NCI-H748 (cell line): ENCODE measurements at regions not wholly inside any gene's neighbourhood (a gene's known extent, or its start where the extent isn't known, plus 50 kb on each side); places are given as distances from the start of the nearest gene placed in this dataset.

Source experiments
- DNase-seq: peaks from one replicate; lab custom pipeline; 2025; ENCODE audit not compliant: unreplicated experiment; lab: John Stamatoyannopoulos, UW

DNA sequence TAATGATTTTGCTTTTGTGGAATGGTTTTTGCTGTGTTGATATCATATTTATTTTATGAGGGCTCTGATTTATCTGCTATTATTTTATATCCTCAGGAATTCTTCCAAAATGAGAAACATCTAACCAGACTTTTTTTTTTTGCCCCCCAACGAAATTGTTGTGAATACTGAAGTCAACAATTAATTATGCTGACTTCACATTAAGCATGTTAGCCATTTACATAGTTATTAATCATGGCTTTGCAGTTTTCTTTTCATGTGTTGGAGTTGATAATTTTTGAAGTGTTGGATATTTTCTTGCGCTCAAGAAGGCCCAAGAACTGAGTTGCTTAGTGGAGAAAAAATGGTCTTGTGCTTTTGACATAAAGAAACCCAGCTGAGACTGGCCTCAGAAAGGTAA lies 246.6 kb upstream of the CRY1 start:
- DNase-seq = no peak

DNA sequence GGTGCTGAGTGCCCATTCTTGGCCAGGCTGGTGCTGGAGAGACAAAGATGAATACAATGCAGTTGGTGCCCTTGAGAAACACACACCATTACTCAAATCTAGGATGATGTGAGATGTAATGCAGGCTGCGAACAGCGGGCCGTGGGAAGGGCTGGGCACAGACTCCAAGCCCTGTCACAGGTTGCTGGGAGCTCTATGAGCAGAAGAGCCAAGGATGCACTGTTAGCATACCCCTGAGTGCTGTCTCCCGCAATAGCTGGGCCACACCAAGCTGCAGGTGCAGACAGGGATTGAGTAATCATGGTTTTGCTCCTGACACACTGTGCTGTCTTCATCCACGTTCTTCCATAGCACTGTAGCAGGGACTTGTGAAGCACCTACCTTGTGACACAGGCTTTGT lies 247.5 kb upstream of the CRY1 start:
- no peak for DNase-seq

DNA sequence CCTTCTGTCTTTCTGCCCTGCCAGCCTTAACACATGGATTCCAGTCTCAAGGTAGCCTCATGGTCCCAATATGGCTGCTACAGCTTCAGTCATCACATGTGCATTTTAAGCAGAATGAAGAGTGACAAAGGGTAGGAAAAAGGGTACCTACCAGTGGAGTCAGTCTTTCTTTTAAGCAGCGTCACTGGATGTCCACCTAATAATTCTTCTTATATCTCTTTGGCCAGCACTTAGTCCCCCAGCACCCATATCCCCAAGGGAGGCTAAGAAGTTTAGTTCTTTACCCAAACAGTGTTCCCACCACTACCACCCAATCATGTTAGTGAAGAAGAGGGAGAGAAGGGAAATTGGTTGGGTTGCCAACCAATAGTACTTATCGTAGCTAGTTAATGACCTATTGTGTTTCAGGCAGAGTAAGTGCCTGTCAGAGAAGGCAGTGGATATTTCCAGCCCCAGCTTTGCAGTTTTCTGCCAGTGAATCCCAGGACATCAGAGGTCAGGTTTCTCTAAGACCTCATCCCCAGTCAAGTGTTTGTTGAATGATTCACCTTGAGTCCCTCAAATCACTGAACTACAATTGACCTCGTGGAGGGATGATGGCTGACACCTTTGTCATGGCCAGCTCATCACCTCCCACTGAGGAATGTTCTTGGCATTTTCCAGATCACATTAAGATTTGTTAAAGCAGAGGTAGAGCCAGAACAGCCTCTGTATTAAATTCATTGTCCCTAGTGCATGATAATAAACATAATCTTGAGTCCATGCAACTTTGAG lies 250.9 kb upstream of the CRY1 start:
- no peak for DNase-seq

DNA sequence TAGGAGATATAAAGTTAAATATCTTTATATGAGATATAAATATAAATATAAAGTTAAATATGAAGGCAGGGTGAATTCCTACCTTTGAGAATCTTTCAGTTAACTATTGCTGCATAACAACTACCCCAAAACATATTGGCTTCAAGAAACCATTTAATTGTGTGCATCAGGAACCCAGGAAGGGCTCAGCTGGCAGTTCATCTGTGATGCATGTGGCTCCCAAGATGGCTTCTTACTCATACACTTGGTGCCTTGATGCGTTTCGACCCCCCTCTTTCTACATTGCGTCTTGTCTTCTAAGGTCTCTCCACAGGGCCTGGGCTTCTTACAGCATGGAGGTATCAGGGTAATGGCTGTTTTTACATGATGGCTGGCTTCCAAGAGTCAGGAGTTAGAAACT lies 253.9 kb upstream of the CRY1 start:
- no peak for DNase-seq

DNA sequence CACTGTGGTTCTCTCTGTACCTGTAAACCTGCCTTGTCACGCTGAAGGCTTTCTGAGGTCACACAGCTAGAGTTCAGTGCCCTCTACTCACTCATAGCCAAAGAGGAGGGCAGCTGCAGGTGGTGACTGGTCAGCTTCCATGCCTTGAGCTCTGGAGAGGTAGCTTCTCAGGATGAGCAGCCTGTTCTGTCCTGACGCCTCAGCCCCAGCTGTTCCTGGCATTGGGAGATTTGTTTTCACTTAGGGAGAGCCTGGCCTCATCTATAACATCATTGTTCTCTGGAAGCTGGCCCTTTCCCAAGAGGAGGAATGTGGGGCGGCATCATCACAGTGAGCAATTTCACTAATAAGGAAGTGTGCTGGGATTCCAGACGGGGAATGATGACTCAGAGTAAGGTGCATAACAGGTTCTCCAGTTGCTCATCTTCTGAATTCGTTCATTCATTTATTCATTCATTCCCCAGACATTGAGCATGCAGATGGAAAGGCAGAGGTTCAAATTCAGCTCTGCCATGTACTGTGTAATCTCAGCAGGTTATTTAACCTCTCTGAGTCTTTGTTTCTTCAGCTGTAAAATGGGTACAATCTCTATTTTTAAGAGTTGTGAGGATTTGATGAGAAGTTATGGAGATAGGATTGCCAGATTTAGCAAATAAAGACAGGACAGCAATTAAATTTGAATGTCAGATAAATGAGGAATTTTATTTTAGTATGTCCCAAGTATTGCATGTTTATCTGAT lies 255.8 kb upstream of the CRY1 start:
- DNase-seq = peak; percentile 14

DNA sequence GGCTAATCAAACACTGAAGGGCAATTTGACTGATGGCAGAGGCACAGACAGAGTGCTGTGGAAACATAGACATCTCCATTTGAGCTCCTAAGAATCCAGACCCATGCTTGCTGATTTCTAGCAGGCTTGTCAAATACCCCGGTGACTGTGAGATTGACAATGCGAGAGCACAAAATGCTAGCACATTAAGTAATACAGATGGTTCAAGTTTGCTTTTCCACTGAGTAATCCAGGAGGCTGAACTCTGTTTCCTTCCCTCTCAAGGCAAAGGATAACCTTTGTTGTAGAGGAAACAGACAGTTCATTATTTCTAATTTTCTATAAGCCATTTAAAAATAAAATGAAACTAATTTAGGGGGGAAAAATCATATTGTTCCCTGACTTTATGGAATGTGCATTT lies 256.5 kb upstream of the CRY1 start:
- no peak for DNase-seq

DNA sequence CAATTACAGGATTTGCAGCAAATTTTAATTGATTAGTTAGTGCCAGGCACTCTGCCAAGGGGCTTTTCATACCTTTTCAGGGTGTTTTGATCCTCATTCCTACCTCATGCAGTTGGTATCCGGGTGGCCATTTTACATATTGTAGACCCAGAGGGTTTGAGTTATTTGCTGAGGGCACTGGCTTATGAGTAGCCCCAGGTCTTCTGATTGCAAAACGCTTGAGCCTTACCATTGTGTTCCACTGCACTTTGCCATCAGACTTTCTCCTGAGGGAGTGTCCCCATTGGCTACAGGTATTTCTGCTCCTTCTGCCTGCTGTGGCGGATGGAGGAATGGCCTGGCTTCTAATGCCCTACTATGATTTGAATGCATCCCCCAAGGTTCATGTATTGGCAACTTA lies 257.8 kb upstream of the CRY1 start:
- no peak for DNase-seq

DNA sequence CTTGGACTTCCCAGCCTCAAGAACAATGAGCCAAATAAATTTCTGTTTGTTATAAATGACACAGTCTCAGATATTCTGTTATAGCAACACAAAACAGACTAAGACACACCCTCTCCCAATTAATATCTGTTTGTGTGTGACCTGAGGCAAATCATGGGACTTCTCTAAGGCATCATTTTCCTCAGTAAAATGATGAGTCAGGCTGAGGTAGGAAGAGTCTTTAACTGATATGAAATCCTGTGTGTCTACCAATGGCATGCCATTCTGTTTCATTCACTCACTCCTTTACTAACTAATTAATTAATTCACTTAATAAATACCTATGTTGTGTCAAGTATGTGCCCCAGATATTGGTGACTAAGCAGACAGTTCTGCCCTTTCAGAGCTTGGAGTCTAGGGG lies 258.4 kb upstream of the CRY1 start:
- DNase-seq = no peak

DNA sequence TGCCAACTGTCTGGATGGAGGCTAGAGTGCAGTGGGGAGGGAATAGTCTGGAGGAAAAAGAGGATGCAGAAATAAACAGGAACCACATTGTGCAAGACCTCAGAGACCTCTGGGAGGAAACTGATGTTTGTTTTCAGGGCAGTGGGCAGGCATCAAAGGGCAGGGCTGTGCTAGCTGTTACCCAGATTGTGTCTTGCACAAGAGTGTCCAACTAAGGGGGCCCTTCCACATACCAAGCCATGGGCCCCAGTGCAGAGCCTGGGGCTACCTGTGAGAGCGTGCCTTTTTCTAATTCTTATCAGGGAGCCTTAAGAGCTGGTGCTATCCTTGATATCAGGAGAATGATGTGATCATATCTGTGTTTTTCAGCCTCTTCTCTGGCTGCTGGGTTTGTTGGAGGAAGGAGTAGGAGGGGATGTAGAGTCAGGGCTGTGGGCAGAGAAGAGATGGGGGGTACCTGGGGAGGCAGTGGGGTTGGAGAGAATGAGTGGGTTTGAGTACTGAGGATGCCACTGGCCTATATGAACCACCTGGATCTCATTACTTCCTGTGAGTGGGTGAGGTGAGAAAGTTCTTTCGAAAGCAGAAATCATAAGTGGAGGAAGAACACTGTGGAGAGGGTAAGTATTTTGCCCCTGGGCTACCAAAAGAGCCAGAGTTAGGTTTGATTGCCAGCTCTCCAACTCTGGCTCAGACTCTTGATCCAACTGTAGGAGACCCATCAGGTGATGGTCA lies 259.2 kb upstream of the CRY1 start:
- DNase-seq = no peak

DNA sequence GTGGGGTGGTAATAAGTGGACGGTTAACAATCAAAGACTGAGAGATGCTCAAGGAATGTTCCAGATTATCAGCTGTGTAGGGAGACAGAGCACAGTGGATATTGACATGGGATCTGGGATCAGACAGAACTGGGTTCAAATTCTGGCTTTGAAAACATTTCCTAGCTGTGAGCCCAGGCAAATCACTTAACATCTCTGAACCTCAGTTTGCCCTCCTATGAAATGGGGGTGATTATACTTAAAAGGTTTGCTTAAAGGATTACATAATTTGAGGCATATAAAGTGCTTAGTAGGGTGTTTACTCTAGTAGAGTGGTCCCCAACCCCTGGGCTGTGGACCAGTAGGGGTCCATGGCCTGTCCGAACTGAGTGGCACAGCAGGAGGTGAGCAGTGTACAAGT lies 260.0 kb upstream of the CRY1 start:
- no peak for DNase-seq

DNA sequence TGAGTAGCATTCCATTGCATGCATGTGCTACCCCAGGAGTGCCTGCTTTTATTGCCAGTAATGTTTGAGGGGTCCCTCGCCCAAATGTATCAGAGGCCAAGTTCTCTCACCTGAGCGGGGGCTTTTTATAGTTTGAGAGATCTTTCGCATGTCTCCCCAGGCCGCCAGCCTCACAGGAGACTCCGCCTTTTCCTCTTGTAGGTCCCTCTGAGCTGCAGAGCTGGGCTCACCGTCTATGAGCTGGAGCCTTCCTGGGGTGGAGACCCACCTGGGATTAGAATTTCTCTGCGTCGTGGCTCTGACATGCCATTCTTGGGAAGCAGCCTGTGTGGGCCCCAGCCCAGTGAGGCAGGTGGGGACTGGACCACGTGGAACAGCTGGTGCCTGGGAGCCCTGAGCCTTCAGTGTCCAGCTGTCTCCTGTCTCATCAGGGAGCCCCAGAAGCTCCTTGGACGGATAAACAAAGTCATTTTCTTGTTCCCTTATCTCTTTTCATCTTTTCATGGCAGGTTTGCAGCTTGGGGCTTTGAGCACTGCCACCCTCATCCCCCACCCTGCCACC lies 261.7 kb upstream of the CRY1 start:
- DNase-seq = no peak

DNA sequence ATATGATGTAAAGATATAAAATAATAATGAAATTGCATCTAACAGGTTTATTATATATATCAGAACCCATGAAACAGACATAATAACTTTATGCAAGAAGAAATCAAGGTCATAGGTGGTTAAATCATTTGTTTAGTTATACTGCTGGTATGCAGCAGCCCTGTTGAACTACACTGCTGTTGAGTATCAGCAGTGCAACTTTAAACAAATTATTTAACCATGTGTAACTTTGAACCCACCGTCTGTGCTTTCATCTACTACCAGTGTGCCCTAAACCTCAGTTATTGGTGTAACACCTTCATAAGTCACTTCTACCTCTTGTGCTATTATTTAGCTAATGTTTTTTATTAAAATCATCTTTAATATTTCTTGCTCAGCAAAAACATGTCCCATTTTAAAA lies 262.3 kb upstream of the CRY1 start:
- no peak for DNase-seq

DNA sequence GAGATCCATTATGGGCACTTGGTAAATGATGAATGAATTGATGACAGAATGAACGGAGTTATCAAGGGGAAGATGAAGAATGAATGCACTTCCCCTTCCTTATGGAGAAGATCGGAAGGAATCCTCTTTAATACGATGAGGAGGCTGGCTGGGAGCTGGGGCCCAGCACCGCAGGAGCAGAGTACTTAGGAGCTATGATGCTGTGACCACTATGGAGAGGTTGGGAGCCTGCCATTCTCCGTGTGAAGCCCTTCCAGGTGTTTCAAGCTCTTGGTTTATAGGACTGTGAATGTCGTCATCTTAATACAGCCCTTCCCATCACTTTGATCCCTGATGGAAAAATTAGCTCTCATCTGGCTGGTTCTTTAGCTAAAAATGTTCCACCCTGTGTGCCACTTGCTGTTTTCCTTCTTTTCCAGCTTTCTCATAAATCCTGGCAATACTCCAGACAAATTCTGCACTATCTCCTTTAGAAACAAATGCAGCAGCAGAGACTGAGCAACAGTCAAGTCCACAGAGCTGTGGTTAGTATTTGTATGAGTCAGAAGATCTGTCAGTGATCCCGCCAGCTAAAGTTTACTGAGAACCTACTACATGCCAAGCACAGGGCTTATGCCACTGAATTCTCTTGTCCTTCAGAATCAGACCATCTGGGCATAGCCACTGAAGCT lies 263.1 kb upstream of the CRY1 start:
- DNase-seq = no peak

DNA sequence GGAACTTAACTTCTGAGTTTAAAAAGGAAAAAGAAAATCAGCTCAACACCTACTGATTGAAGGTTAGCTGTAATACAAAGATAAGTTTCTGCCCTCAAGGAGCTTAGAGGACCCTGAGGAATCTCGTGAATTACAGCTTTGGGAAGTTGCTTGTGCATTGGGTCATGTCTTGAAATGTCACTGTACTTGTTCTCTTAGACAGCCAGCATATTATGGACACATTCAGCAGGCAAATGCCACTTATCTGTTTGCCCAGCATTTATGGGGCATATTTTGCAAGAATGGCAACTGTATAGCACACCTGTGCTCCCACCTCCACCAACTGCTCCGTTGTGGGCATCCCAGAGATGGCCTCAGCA lies 263.6 kb upstream of the CRY1 start:
- no peak for DNase-seq

DNA sequence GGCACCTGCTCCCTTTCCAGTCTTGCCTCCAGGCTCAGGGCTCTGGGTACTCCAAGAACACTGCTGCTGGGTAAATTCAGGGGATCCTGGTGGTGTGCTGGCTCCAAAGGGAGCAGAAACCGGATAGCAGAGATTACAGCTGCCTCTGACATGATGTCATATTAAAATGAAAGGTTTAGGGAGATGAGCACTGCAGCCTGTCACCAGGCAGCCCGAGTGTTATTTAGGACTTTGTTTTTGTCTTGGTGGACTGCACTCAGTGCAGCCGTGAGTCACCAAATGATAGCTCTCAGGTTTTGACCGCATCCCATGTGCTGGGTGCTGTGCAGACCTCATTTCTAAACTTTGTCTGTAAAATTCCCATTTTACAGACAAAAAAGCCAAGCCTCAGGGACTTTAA lies 266.0 kb upstream of the CRY1 start:
- DNase-seq = no peak

DNA sequence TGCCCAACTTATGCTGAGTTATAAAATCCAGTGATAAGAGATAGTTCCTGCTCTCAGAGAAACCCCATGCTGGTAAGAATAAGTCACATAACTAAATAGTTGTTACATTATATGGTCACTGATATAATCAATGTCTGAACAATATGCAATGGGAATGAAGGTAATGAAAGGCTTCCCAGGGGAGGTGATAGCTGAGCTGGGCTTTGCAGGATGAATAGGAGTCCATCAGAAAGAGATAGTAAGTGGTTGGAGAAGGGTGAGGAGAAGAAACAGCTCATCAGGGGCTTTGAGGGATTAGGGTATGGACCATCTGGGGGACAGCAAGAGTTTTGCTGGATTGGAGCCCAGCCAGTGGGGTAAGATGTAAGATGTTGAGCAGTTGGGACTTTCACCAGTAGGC lies 266.7 kb upstream of the CRY1 start:
- no peak for DNase-seq

DNA sequence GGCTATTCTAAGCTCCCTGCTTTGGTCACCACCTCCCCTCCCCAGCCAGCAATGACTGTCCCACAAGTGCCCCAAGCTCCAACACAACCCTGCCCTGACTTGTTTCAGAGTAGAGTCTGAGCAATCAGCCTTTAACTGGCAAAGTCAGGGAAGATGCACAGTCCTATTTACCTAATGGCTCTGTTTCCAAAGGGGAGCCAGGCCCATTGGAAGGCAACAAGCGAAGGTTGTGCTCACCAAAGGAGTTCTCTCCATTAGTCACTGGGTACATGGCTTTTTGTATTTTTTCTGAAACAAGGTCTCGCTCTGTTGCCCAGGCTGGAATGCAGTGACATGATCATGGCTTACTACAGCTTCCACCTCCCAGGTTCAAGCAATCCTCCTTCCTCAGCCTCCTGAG lies 267.1 kb upstream of the CRY1 start:
- DNase-seq = no peak

DNA sequence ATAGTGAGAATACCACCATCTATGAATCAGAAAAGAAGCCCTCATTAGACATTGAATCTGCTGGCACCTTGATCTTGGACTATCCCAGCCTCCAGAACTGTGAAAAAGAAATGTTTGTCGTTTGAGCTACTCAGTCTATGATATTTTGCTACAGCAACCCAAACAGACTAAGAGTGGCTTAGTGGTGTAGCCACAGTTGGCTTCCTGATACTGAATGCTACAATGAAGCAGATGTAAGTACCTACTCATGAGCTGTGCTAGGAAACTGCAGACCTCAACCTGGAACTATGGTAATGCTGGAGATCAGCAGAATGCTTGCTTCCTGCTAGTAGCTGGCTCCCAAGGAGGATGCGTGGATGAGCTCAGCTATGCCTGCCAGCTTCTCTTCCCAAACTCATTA lies 268.6 kb upstream of the CRY1 start:
- no peak for DNase-seq

DNA sequence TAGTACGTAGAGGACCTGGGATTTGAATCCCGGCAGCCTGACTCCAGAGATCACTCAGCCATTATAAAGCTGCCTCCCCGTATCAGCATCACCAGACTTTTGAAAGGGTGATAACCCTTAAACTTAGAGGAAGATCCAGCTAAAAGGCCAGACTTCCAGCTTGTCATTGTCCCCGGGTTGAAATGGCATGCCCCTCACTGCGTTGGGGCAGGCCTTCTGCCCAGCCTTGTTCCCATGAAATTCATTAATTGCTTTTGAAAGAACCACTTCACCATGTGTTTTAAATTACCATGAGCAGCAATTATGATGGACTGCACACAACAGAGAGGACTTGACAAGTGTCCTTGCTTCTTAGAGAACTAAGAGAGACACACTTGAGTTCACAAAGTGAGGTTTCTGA lies 269.6 kb upstream of the CRY1 start:
- no peak for DNase-seq

DNA sequence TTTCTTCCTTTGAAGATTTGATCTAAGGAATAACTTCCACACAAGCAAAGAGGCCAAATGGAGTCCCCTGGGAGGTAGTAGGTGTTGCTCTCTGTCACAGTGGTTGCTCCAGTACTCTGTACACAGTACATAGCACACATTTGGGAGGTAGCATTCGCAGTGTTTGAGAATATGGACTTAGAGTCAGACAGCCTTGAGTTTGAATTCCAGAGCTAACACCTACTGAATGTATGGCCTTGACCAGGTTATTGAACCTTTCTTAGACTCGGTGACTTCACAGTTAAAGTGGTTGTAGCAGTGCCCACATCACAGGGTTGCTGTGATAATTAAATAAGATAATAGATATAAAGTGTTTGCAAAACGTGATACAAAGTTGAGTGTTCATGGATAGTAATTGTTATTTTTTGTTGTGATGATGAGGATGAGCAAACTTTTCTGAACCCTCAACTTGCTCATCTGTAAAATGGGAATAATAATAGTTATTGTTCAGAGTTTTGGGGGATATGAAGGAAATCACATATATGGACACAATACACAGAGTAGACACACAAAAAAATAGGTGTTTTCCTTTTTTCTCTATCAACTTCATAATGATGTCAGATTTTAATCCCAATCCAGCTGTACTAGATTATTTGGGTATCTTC lies 271.6 kb upstream of the CRY1 start:
- DNase-seq = no peak

DNA sequence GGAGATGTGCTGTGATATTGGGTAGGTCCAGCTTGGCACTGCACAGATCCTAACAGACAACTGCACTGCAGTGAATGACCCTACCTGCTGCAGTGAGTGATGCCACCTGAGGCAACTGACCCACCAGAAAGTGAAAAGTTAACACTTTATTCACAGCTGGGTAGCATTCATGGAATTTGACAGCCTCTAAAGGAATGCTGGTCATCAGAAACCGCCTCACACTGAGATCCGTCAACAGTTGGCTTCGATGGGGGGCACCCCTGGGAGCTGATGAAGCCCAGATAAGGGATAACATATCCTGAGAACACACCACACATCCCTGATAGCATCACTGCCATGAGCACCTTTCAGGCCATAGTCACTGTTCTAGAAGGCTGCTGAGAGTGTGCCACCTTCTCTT lies 272.4 kb upstream of the CRY1 start:
- no peak for DNase-seq
